M059J (cell line): ENCODE measurements at regions not wholly inside any gene's neighbourhood (a gene's known extent, or its start where the extent isn't known, plus 50 kb on each side); places are given as distances from the start of the nearest gene placed in this dataset.

Experiments used
- DNase-seq: peaks from one replicate; pipeline ENCODE4 v3.0.0-alpha.2; 2012; ENCODE audit warnings: low read depth

GRCh38 chr4:123990310-123990870 lies 593.8 kb downstream of the SPRY1 start:
- DNase-seq, result no peak

- DNase-seq, result no peak
These were observed 598.3 kb downstream of the SPRY1 start for GRCh38 chr4:123994917-123995316.

- peak; percentile 77 for DNase-seq
These were observed 599.3 kb downstream of the SPRY1 start for GRCh38 chr4:123995936-123996335.

- DNase-seq, result peak; percentile 40
These were observed 600.3 kb downstream of the SPRY1 start for GRCh38 chr4:123996718-123997510.

GRCh38 chr4:123997776-123998449 lies 601.3 kb downstream of the SPRY1 start:
- DNase-seq, result no peak

GRCh38 chr4:124000233-124000632 lies 603.6 kb downstream of the SPRY1 start:
- DNase-seq, result no peak

GRCh38 chr4:124015766-124016165 lies 619.2 kb downstream of the SPRY1 start:
- no peak for DNase-seq

- DNase-seq, result no peak
These were observed 620.7 kb downstream of the SPRY1 start for GRCh38 chr4:124017185-124017785.

- peak; percentile 61 for DNase-seq
These were observed 622.1 kb downstream of the SPRY1 start for GRCh38 chr4:124018383-124019317.

GRCh38 chr4:124019749-124020549 lies 623.4 kb downstream of the SPRY1 start:
- DNase-seq, result no peak

GRCh38 chr4:124025000-124025399 lies 628.4 kb downstream of the SPRY1 start:
- DNase-seq, result no peak

- no peak for DNase-seq
These were observed 628.8 kb downstream of the SPRY1 start for GRCh38 chr4:124025428-124025827.

GRCh38 chr4:124028182-124028581 lies 631.6 kb downstream of the SPRY1 start:
- no peak for DNase-seq

GRCh38 chr4:124030147-124030546 lies 633.6 kb downstream of the SPRY1 start:
- no peak for DNase-seq

GRCh38 chr4:124032035-124032434 lies 635.4 kb downstream of the SPRY1 start:
- DNase-seq, result no peak

GRCh38 chr4:124035364-124036041 lies 638.9 kb downstream of the SPRY1 start:
- no peak for DNase-seq

- no peak for DNase-seq
These were observed 640.6 kb downstream of the SPRY1 start for GRCh38 chr4:124037236-124037635.

- no peak for DNase-seq
These were observed 647.7 kb downstream of the SPRY1 start for GRCh38 chr4:124044330-124044729.

GRCh38 chr4:124044867-124045266 lies 648.3 kb downstream of the SPRY1 start:
- DNase-seq, result no peak

GRCh38 chr4:124046190-124046589 lies 649.6 kb downstream of the SPRY1 start:
- DNase-seq, result no peak
